ENCODE measurements at regions not wholly inside any gene's neighbourhood (a gene's known extent, or its start where the extent isn't known, plus 50 kb on each side); places are given as distances from the start of the nearest gene placed in this dataset.
A peak's percentile ranks its signal among the peaks of the same experiment; 100 is the strongest.

- no peak overlapping the region for H3K4me2 ChIP-seq (ENCODE audit: insufficient read depth, low read length)
- DNase-seq (no peak), ATAC-seq (ENCODE audit: insufficient read depth, low read depth) (no peak)
- no peak overlapping the region for H3K4me3 ChIP-seq (ENCODE audit: low read depth in 1 of 2, low read length in 2 of 2)
- H3K4me1 ChIP-seq (ENCODE audit: insufficient read depth, low read length) = no peaks in the 10 kb centered on the region
- H3K36me3 ChIP-seq (ENCODE audit: insufficient read depth, low read length) = no peaks in the 10 kb centered on the region
- H4K20me1 ChIP-seq (ENCODE audit: insufficient read depth, low read length) = no peaks in the 10 kb centered on the region
- H3K27me3 ChIP-seq (ENCODE audit: insufficient read depth, low read length, poor library complexity) = no peaks in the 10 kb centered on the region
- H3K9ac ChIP-seq (ENCODE audit: low read depth, low read length) = no peak overlapping the region
- H3K9me3 ChIP-seq (ENCODE audit: insufficient read depth, low read length, severe bottlenecking) = no peaks in the 10 kb centered on the region
- H2AFZ ChIP-seq (ENCODE audit: low read depth, low read length) = no peak overlapping the region
- H3K79me2 ChIP-seq (ENCODE audit: insufficient read depth, low read length) = no peaks in the 10 kb centered on the region
- TF ChIP-seq, protein P1, sequence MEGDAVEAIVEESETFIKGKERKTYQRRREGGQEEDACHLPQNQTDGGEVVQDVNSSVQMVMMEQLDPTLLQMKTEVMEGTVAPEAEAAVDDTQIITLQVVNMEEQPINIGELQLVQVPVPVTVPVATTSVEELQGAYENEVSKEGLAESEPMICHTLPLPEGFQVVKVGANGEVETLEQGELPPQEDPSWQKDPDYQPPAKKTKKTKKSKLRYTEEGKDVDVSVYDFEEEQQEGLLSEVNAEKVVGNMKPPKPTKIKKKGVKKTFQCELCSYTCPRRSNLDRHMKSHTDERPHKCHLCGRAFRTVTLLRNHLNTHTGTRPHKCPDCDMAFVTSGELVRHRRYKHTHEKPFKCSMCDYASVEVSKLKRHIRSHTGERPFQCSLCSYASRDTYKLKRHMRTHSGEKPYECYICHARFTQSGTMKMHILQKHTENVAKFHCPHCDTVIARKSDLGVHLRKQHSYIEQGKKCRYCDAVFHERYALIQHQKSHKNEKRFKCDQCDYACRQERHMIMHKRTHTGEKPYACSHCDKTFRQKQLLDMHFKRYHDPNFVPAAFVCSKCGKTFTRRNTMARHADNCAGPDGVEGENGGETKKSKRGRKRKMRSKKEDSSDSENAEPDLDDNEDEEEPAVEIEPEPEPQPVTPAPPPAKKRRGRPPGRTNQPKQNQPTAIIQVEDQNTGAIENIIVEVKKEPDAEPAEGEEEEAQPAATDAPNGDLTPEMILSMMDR (IDR thresholded peaks at IDR 0.05; ENCODE audit: borderline replicate concordance, extremely low read depth, low read length, poor library complexity, severe bottlenecking) = no peak
- no peak for TF ChIP-seq EZH2 (IDR thresholded peaks at IDR 0.05; ENCODE audit: borderline replicate concordance, low read depth, low read length, severe bottlenecking)
- H3K27ac ChIP-seq (ENCODE audit: low read length) = no peak overlapping the region
Observed at GRCh38 chr11:28677721-28678120, 569.5 kb downstream of the METTL15 start.

GRCh38 chr11:28675183-28675582, 567.0 kb downstream of the METTL15 start:
- no peak overlapping the region for H3K27ac ChIP-seq (ENCODE audit: low read length)
- H3K9ac ChIP-seq (ENCODE audit: low read depth, low read length) = no peak overlapping the region
- H3K9me3 ChIP-seq (ENCODE audit: insufficient read depth, low read length, severe bottlenecking) = no peaks in the 10 kb centered on the region
- no peaks in the 10 kb centered on the region for H3K27me3 ChIP-seq (ENCODE audit: insufficient read depth, low read length, poor library complexity)
- TF ChIP-seq, protein P1 (IDR thresholded peaks at IDR 0.05; ENCODE audit: borderline replicate concordance, extremely low read depth, low read length, poor library complexity, severe bottlenecking) = no peak
- TF ChIP-seq EZH2 (IDR thresholded peaks at IDR 0.05; ENCODE audit: borderline replicate concordance, low read depth, low read length, severe bottlenecking) = no peak
- no peaks in the 10 kb centered on the region for H3K79me2 ChIP-seq (ENCODE audit: insufficient read depth, low read length)
- H4K20me1 ChIP-seq (ENCODE audit: insufficient read depth, low read length) = no peaks in the 10 kb centered on the region
- H3K4me1 ChIP-seq (ENCODE audit: insufficient read depth, low read length) = no peaks in the 10 kb centered on the region
- H3K4me3 ChIP-seq (ENCODE audit: low read depth in 1 of 2, low read length in 2 of 2) = no peak overlapping the region
- H3K4me2 ChIP-seq (ENCODE audit: insufficient read depth, low read length) = no peak overlapping the region
- no peak overlapping the region for H2AFZ ChIP-seq (ENCODE audit: low read depth, low read length)
- DNase-seq = no peak
- ATAC-seq (ENCODE audit: insufficient read depth, low read depth) = no peak
- H3K36me3 ChIP-seq (ENCODE audit: insufficient read depth, low read length) = no peaks in the 10 kb centered on the region

GRCh38 chr11:28674433-28675103, 566.4 kb downstream of the METTL15 start:
- Histone ChIP-seq H3K27me3 (ENCODE audit: insufficient read depth, low read length, poor library complexity) (no peaks in the 10 kb centered on the region), H4K20me1 (ENCODE audit: insufficient read depth, low read length) (no peaks in the 10 kb centered on the region), H3K4me1 (ENCODE audit: insufficient read depth, low read length) (no peaks in the 10 kb centered on the region), H3K79me2 (ENCODE audit: insufficient read depth, low read length) (no peaks in the 10 kb centered on the region), H3K36me3 (ENCODE audit: insufficient read depth, low read length) (no peaks in the 10 kb centered on the region), H3K27ac (ENCODE audit: low read length) (no peak overlapping the region), H3K4me2 (ENCODE audit: insufficient read depth, low read length) (no peak overlapping the region), H2AFZ (ENCODE audit: low read depth, low read length) (no peak overlapping the region), H3K4me3 (ENCODE audit: low read depth in 1 of 2, low read length in 2 of 2) (no peak overlapping the region), H3K9me3 (ENCODE audit: insufficient read depth, low read length, severe bottlenecking) (no peaks in the 10 kb centered on the region), H3K9ac (ENCODE audit: low read depth, low read length) (no peak overlapping the region)
- ATAC-seq (ENCODE audit: insufficient read depth, low read depth) (no peak), DNase-seq (no peak)
- no peak for TF ChIP-seq EZH2 (IDR thresholded peaks at IDR 0.05; ENCODE audit: borderline replicate concordance, low read depth, low read length, severe bottlenecking)
- TF ChIP-seq, protein P1 (IDR thresholded peaks at IDR 0.05; ENCODE audit: borderline replicate concordance, extremely low read depth, low read length, poor library complexity, severe bottlenecking) = peak; percentile 49

Measured in DND-41 (cell line).